ENCODE measurements at regions not wholly inside any gene's neighbourhood (a gene's known extent, or its start where the extent isn't known, plus 50 kb on each side); places are given as distances from the start of the nearest gene placed in this dataset.

DNA sequence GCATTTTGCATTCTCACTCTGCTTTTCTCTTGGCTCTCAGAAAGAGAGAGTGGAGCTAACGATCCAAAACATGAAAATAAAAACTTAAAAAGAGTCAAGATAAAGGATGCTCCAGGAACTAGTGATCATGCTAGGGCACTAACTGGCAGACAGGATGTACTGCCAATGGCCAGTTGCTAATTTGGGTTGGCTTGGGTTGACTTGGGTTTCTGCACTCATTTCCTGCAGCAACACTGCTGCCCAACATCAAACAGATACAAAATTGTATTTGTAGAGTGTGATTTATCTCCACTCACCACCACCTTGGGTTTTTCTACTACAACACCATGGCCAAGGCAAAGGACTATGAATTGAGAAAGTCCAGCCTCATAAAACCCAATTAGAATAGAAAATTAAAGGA is 662.3 kb upstream of the PTBP2 start:
- no peak for TF ChIP-seq POLR2AphosphoS5 (IDR thresholded peaks at IDR 0.05; ENCODE audit: borderline replicate concordance, low read depth, low read length)
- no peak for TF ChIP-seq EZH2 (IDR thresholded peaks at IDR 0.05)
- no peak for TF ChIP-seq FOXP2 (optimal IDR thresholded peaks at IDR 0.05; ENCODE audit: control extremely low read depth, extremely low read length, insufficient read depth)

Data from SK-N-MC (cell line).